Hippocampal formation (tissue), 2 donors: ENCODE measurements at regions not wholly inside any gene's neighbourhood (a gene's known extent, or its start where the extent isn't known, plus 50 kb on each side); places are given as distances from the start of the nearest gene placed in this dataset.

ENCODE experiments used
- DNase-seq, 2 donors: peaks; one replicate each; lab custom pipeline; 2025; lab: John Stamatoyannopoulos, UW

DNA sequence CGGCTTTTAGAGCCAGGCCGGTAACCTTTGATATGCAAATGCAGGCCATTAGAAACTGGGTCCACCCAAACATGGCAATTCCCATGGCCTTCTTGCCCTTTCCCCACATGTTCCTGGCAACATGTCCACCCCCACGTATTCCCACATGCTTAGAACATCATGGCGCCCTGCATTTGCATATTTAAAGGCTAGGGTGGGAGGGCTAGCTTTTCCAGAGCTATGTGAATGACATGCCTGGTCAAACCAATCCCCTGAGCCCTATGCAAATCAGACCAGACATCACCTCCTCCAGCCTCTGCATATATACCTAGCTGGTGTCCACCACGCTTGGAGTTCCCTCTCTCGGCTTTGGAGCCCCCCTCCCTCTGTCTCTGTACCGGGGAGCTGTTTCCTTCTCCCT, 481.9 kb downstream of the CDH2 start:
- DNase-seq = no peak

DNA sequence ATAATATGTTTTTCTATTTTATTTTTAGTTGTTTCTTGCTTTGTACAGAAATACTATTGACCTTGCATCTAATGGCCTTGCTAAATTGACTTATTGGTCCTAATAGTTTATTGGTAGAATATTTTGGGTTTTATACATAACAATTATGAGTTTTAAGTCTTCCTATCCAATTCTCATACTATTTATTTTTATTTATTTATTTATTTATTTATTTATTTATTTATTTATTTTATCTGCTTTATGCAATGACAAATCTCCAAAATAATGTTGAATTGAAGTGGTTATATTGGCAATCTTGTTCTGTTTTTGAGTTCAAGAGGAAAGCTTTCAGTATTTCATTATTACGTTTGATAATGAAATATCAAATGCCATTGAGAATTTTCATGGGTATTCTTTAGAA, 488.3 kb downstream of the CDH2 start:
- no peak for DNase-seq

DNA sequence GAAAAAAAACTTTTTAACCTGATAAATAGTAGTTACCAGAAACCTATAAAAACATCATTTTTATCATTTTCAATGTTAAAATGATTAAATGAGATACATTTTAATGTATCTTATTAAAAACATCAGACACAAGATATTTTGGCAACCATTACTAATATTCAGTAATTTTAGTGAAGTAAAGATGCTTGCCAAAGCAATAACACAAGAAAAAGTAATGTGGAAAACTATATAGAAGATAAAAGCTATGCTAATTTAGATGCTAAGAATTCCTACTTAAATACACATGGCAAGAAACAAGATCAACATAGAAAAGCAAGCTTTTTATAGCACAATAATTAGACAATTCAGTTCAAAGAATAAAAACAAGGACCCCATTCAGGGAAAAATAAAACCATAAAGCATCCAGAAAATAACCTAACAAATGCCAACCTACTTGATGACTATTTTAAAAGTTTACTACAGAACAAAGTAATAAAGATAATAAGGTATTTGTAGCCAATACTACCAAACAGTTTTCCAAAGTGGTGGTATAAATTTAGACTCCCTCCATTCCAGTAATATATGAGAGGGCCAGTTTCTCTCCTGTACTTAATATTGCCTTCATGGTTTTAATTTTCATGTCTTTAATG, 489.5 kb downstream of the CDH2 start:
- no peak for DNase-seq

DNA sequence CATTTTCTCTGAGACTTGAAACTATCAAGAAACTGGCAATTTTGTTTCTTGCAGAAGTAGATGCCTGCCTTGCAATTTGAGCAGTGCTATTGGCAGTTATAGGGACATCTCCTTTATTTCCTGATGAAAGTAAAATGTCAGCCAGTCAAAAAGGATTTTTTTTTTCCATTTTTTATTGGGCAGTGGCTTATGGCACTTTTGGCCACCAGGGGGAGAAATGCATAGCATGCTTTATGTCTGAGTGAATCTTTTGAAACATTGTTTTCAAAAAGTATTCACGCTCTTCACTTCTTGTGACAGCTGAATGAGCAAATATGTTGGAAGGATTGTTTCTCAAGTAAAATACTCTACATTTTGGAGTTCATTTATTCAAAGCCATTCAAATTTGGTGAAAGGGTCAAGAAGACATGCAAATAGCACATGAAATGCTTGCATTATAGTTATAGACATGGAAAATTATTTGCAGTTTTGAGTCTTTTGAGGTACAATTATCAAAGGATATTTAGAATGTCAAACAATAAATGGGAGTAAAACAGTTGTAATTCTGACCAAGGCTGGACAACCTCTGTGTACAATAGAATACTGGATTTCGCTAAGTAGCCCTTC, 491.0 kb downstream of the CDH2 start:
- DNase-seq = no peak

- DNase-seq = no peak
These were observed 491.8 kb downstream of the CDH2 start for GRCh38 chr18:27685091-27685490.

DNA sequence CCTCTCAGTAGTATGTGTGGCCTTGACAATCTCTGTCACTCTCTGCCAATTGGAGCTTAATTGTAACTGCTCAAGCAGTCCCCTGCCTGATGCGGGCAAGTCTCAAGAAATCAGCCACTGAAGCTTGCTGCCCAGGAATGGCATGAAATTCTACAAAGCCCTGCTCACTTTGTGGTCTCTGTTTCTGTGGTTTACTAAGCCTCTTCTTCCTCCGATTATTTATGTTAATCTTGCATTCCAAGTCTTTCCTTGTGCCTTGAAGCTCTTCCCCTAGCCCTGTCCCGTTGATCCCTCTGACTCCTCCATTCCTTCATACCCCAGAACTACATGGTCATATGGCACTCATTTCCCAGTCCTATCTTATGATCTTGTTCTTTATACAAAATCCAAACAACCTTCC, 489.3 kb upstream of the CHST9 start:
- no peak for DNase-seq

- DNase-seq = no peak
These were observed 488.8 kb upstream of the CHST9 start for GRCh38 chr18:27673861-27674260.

GRCh38 chr18:27668158-27668557, 483.1 kb upstream of the CHST9 start:
- no peak for DNase-seq

- DNase-seq = no peak
These were observed 482.0 kb upstream of the CHST9 start for GRCh38 chr18:27667064-27667463.

DNA sequence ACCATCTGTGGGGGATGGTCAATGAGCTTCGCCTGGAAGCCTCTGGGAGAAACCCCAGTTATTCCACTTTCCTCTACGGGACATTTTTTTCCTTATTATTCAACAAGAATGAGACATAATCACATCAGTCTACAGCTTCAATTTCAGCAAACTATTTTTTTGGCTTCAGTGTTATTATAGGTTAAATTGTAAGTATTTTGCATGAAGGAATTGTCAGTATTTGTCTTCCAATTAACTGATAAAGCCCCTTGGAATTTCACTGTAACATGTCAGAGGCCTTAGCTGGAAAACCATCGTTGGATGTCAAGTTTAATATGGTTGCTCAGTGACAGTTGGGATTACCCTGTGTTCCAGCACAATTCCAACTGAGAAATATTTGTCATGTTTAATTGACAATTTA, 480.9 kb upstream of the CHST9 start:
- DNase-seq = no peak

DNA sequence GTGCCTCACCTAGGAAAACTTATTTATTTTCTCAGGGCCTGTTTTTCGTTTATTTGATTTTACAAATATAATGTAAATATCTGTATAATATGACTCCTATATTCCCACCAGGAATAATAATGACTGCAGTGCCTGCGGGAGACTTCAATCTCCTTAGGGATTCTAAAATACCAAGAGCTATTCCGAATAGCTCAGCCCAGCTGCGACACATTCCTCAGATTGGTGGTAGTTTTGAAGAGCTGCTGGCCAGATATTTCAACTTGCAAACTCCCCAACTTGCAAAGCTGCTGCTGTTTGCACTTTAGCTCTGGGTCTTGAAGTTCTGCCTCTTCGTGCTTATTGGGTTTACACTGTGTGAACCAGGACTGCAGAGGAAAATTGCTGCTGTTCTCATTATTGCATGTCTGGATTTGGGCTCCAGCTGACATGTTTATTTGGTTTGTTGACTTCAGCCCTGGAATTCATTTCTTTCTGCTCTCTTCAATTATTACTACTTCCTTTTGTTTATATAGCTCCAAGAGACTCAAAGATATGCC, 480.2 kb upstream of the CHST9 start:
- no peak for DNase-seq

DNA sequence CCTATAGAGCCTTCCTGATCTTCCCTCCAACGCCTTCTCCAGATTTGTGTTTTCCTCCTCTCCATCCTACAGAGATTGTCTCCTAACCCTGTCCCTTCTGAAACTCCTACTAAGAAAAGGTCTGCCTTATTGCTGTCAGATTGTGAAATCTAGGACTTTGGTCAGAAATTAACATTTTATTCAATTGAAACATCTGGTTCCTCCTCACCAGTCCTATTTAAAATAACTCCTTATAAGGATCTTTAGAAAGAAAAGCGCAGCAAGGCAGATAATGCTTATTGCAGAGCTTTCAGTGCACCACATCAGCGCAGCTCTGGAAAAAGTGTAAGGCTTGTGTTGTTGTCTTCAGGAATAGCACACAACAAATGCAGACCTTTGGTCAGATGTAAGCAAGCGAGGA, 477.8 kb upstream of the CHST9 start:
- no peak for DNase-seq

DNA sequence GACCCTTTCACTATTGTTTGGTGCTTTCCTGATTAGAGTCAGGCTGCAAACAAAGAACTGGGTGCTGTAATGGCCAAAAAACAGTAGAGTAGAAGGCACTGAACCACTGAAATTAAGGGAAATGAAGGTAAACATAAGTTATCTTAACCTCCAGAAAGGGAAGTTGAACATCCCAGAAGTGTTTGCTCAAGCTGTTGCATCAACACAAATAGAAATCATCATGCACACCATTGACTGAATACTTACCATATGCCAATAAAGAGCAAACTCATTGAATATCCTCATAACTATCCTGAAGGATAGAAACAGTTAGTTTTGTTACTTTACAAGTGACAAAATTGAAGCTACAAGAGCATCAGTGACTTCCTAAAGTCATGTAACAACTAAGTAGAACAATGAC, 477.4 kb upstream of the CHST9 start:
- no peak for DNase-seq

GRCh38 chr18:27661320-27662018, 476.4 kb upstream of the CHST9 start:
- no peak for DNase-seq

DNA sequence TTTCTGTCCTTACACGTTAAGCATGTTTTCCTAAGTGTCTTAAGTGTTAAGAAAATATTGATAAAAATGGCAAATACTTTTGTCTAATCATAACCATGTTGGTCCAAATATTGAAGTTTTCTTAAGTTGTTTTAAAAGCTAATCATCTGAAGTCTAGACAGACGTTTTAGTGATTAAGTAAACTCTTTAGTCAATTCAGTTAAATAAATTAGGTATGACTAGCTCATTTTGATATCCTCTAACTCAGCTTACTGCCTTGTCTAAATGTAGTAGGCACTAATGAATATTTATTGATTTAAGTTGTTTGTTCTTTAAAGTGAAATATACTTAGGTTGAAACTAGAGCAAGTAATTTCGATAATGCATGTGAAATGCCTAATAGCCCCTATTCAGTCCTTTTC, 471.8 kb upstream of the CHST9 start:
- no peak for DNase-seq

DNA sequence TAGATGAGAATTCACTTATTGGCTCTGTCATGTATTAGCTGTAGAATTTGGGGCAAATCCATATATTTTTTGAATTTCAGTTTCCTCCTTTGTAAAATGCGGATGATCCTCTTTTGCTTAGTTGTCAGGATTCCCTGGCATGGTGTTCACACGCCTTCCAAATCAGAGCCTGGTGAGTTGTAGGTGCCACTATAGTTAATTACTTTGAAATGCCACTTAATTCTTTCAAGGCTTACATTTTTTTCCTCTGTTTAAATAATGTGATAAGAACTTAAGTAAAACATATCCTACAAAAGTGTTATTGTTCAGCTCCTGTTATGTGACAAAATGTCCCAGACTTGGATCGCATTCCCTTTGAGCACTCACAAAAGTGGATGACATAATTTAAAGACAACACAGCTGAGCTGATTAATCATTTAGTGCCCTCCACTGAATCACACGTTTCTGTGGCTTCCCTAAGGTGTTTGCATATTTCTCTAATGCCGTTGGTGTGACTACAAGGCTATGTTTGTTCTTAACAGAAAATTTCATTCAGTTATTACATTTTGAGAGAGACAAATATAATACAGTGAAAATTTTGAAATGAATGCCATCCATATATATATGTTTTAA, 471.2 kb upstream of the CHST9 start:
- no peak for DNase-seq

GRCh38 chr18:27653247-27653646, 468.1 kb upstream of the CHST9 start:
- no peak for DNase-seq

- no peak for DNase-seq
These were observed 467.5 kb upstream of the CHST9 start for GRCh38 chr18:27652480-27653121.

DNA sequence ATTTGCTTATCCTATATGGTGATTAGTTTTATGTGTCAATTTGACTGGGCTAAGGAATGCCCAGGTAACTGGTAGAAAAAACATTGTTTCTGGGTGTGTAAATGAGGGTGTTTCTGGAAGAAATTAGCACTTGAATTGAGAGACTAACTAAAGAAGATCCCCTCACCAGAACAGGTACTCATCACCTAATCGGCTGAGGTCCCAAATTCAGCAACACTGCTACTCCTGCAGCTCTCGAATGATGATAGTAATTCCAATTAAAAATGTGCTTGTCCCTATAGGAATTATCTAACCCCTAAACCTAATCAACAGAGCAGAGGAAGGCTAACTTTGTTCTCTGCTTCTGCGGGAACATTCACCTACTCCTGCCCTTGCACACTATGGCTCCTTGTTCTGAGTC, 464.5 kb upstream of the CHST9 start:
- DNase-seq = no peak

- no peak for DNase-seq
These were observed 460.8 kb upstream of the CHST9 start for GRCh38 chr18:27645929-27646328.

- no peak for DNase-seq
These were observed 451.5 kb upstream of the CHST9 start for GRCh38 chr18:27636576-27637085.

DNA sequence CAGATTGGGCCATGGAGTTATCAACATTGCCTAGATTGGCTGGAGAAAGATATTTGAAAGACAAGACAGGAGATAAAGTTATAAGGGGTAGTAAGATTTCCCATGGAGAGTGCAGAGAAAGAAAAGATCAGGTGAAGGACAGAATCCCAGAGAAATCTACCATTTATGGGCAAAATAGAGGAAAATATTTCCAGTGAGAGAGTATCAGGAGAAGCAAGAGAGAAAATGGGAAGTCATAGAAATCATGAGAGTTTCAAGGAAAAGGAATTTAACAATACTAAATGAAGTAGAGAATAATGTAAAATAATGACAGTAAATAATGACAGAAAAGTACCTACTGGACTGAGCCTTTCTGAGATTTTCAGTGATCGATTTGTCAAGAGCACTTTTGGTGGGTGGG, 447.6 kb upstream of the CHST9 start:
- DNase-seq = no peak
